ENCODE measurements at regions not wholly inside any gene's neighbourhood (a gene's known extent, or its start where the extent isn't known, plus 50 kb on each side); places are given as distances from the start of the nearest gene placed in this dataset.

- TF ChIP-seq JUND (IDR thresholded peaks at IDR 0.05; ENCODE audit: low read length) (no peak), TAF1 (IDR thresholded peaks at IDR 0.05; ENCODE audit: low read depth, low read length) (no peak), SIRT6 (IDR thresholded peaks at IDR 0.05; ENCODE audit: low read length) (no peak), GABPA (IDR thresholded peaks at IDR 0.05; ENCODE audit: borderline replicate concordance, insufficient read depth, low read length) (no peak)
- TF ChIP-seq, protein P1, sequence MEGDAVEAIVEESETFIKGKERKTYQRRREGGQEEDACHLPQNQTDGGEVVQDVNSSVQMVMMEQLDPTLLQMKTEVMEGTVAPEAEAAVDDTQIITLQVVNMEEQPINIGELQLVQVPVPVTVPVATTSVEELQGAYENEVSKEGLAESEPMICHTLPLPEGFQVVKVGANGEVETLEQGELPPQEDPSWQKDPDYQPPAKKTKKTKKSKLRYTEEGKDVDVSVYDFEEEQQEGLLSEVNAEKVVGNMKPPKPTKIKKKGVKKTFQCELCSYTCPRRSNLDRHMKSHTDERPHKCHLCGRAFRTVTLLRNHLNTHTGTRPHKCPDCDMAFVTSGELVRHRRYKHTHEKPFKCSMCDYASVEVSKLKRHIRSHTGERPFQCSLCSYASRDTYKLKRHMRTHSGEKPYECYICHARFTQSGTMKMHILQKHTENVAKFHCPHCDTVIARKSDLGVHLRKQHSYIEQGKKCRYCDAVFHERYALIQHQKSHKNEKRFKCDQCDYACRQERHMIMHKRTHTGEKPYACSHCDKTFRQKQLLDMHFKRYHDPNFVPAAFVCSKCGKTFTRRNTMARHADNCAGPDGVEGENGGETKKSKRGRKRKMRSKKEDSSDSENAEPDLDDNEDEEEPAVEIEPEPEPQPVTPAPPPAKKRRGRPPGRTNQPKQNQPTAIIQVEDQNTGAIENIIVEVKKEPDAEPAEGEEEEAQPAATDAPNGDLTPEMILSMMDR (IDR thresholded peaks at IDR 0.05; ENCODE audit: control extremely low read depth in 1 of 3, insufficient read depth in 1 of 3, low read depth in 1 of 3, low read length in 3 of 3), result no peak
Measured at GRCh38 chr2:194003911-194004310, 1653.1 kb upstream of the SLC39A10 start.
